Fibroblast of villous mesenchyme (primary cell): ENCODE measurements at regions not wholly inside any gene's neighbourhood (a gene's known extent, or its start where the extent isn't known, plus 50 kb on each side); places are given as distances from the start of the nearest gene placed in this dataset.

Experiments
- DNase-seq: peaks from one replicate; pipeline ENCODE4 v3.0.0-alpha.2; 2010; ENCODE audit warnings: low read depth
- H3K4me3 ChIP-seq: 2 replicates; pipeline ENCODE4 v1.5.1; 2011; ENCODE audit warnings: low read depth, mild to moderate bottlenecking, low read length
- CTCF ChIP-seq: IDR thresholded peaks from 2 replicates; pipeline ENCODE4 v1.5.1; 2012; ENCODE audit warnings: low read depth, mild to moderate bottlenecking, low read length; ENCODE audit not compliant: insufficient read depth

- no peak for TF ChIP-seq CTCF
- H3K4me3 ChIP-seq: no peak overlapping the region
Observed at GRCh38 chr21:41653243-41653953, 113.5 kb downstream of the RIPK4 start.

GRCh38 chr21:41651830-41652229, 115.0 kb downstream of the RIPK4 start:
- TF ChIP-seq CTCF: no peak
- no peak overlapping the region for H3K4me3 ChIP-seq
- no peak for DNase-seq

More at GRCh38 chr21:41653243-41653953, 113.5 kb downstream of the RIPK4 start:
- DNase-seq: no peak

- no peak for DNase-seq
- no peak for TF ChIP-seq CTCF
- no peak overlapping the region for H3K4me3 ChIP-seq
Observed at GRCh38 chr21:41651406-41651805, 115.4 kb downstream of the RIPK4 start.

- TF ChIP-seq CTCF: no peak
- DNase-seq: no peak
- H3K4me3 ChIP-seq: no peak overlapping the region
Observed at GRCh38 chr21:41650526-41651145, 116.2 kb downstream of the RIPK4 start.

GRCh38 chr21:41648591-41649031, 118.2 kb downstream of the RIPK4 start:
- no peak for TF ChIP-seq CTCF
- H3K4me3 ChIP-seq: no peak overlapping the region
- peak; percentile 34 for DNase-seq

GRCh38 chr21:41647806-41648561, 118.9 kb downstream of the RIPK4 start:
- no peak overlapping the region for H3K4me3 ChIP-seq
- no peak for DNase-seq
- no peak for TF ChIP-seq CTCF
